Ammon's horn (tissue), 1 donor: ENCODE measurements at regions not wholly inside any gene's neighbourhood (a gene's known extent, or its start where the extent isn't known, plus 50 kb on each side); places are given as distances from the start of the nearest gene placed in this dataset.

Source experiments
- DNase-seq: peaks from one replicate; pipeline ENCODE4 v3.0.0-alpha.2; 2016; ENCODE audit warnings: low spot score

- no peak for DNase-seq
Observed at GRCh38 chr10:31081937-31082840, 50.5 kb upstream of the ZNF438 start.

- peak; percentile 53 for DNase-seq
Observed at GRCh38 chr10:31083765-31084184, 52.1 kb upstream of the ZNF438 start.

- DNase-seq = no peak
Observed at GRCh38 chr10:31087011-31087410, 55.3 kb upstream of the ZNF438 start.

GRCh38 chr10:31087851-31088250, 56.2 kb upstream of the ZNF438 start:
- no peak for DNase-seq

GRCh38 chr10:31090894-31091607, 59.4 kb upstream of the ZNF438 start:
- DNase-seq = no peak

GRCh38 chr10:31095677-31096560, 64.3 kb upstream of the ZNF438 start:
- no peak for DNase-seq

- DNase-seq = no peak
Observed at GRCh38 chr10:31098046-31098445, 66.4 kb upstream of the ZNF438 start.

- no peak for DNase-seq
Observed at GRCh38 chr10:31099094-31099493, 67.4 kb upstream of the ZNF438 start.

- DNase-seq = no peak
Observed at GRCh38 chr10:31099664-31100063, 68.0 kb upstream of the ZNF438 start.

- DNase-seq = no peak
Observed at GRCh38 chr10:31100115-31100601, 68.5 kb upstream of the ZNF438 start.

GRCh38 chr10:31100662-31101061, 69.0 kb upstream of the ZNF438 start:
- no peak for DNase-seq

- DNase-seq = no peak
Observed at GRCh38 chr10:31101123-31101522, 69.5 kb upstream of the ZNF438 start.

- DNase-seq = no peak
Observed at GRCh38 chr10:31102421-31102820, 70.8 kb upstream of the ZNF438 start.

GRCh38 chr10:31103112-31103511, 71.4 kb upstream of the ZNF438 start:
- no peak for DNase-seq

GRCh38 chr10:31112961-31113360, 81.3 kb upstream of the ZNF438 start:
- DNase-seq = no peak

GRCh38 chr10:31116226-31116625, 84.6 kb upstream of the ZNF438 start:
- DNase-seq = no peak

GRCh38 chr10:31118556-31118955, 86.9 kb upstream of the ZNF438 start:
- DNase-seq = no peak

- DNase-seq = no peak
Observed at GRCh38 chr10:31120392-31120791, 88.7 kb upstream of the ZNF438 start.

GRCh38 chr10:31120961-31121685, 89.5 kb upstream of the ZNF438 start:
- no peak for DNase-seq

GRCh38 chr10:31121757-31122577, 90.3 kb upstream of the ZNF438 start:
- DNase-seq = no peak
